ENCODE measurements at regions not wholly inside any gene's neighbourhood (a gene's known extent, or its start where the extent isn't known, plus 50 kb on each side); places are given as distances from the start of the nearest gene placed in this dataset.
"Not testable (repeated sequence)": the region's sequence is repeated elsewhere in the genome, so short reads cannot be mapped to it uniquely, and the experiment has no call there.

- DNase-seq (ENCODE audit: low read depth) = no peak
Measured at GRCh38 chr2:61623747-61624146, 85.6 kb upstream of the XPO1 start.

GRCh38 chr2:61620244-61621159, 82.3 kb upstream of the XPO1 start:
- DNase-seq (ENCODE audit: low read depth) = no peak

DNA sequence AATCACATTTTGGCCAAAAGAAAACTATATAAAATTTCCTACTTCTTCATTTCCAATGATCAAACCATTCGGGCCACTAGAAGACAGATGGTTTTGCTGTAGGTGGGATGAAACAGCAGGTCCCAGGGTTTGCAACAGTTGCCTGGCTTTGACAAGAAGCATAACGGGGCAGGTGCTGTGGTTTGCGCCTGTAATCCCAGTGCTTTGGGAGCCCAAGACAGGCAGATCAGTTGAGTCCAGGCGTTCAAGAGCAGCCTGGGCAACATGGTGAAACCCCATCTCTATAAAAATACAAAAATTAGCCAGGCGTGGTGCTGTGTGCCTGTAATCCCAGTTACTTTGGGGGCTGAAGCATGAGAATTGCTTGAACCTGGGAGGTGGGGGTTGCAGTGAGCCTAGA, 81.4 kb upstream of the XPO1 start:
- no peak for DNase-seq (ENCODE audit: low read depth)

DNA sequence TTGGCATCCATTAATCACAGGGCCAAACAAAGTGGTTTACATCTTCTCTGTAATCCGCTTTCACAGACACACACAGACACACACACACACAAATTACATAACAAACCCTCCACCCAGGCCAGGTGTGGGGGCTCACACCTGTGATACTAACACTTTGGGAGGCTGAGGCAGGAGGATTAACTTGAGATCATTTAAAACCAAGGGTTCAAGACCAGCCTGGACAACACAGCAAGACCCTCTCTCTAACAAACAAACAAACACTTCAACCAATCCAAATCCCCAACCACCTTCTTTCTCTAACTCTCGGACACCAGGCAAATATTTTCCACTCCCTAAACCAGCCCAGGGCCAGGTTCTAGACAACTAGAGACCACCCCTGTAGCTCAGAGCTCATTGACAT, 79.5 kb upstream of the XPO1 start:
- no peak for DNase-seq (ENCODE audit: low read depth)

DNA sequence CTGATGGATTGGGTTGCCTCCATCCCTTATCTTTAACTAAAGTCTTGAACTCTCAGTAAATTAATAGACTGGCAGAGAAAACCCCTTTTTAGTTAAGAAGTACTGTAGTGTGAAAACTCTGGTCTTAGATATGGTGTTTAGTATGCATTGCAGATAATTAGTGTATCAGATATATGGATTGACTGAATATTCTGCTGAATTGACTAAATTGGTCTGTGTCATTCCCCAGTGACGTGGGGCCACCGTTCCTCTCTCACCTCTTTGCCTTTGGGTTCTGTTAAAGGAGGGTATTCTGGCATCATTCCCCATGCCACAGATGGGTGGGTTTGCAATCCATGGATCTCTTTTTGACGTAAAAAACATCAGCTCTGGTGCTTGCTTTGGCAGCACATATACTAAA, 67.1 kb upstream of the XPO1 start:
- no peak for DNase-seq (ENCODE audit: low read depth)

DNA sequence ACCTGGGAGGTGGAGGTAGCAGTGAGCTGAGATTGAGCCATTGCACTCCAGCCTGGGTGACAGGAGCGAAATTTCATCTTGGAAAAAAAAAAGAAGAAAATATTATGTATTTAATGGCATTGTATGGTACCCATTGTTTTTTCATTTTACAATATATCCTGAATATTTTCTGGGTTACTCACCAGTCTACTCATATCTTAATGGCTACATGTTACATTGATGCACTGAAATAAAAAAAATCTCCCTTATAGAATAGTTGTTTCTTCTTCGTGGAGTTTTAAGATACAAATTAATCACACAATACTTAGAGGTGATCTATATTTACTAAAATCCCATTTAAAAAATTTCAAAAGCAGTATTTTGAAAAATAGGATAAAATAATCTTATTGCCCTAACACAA, 66.3 kb upstream of the XPO1 start:
- no peak for DNase-seq (ENCODE audit: low read depth)

GRCh38 chr2:61598515-61599156, 60.5 kb upstream of the XPO1 start:
- not testable (repeated sequence) for DNase-seq (ENCODE audit: low read depth)

DNA sequence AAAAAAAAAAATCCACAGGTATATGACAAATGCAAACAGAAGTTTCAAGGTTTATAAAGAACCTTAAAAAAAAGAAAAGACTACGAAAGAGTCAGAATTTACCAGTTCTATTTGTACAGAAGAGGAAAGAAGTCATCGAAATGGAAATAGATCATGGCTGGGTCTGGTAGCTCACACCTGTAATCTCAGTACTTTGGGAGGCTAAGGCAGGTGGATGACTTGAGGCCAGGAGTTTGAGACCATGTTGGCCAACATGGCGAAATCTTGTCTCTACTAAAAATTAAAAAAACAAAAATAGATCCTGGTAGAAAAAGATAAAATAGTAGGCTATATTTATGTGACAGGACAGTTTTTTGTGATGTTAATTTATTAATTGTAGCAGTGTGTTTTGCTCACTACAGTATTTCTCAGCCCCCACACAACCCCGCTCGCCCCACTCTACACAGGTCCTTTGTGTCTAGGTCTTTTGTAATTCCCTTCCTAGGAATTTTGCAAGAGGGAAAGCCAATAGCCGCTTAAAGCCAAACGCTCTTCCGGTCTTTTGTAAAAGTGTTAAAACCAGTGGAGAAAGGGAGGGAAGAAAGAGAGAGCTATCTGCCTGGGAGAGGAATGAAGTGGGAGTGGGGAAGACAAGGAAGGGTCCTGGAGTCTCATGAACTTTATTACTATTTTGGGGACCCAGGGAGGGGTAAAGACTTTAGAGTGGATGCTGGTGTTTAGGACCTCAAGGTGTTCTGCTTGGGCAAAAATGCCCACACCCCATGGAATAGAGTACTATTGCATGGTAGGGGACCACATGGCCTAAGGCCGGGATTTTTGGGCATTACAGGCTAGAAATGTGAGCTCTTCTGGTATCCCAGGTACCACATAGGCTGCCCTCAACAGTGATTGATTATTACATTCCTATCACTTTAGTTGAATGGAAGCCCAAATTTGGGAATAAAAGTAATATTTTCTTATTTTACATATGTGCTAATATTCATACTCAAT, 59.4 kb upstream of the XPO1 start:
- no peak for DNase-seq (ENCODE audit: low read depth)

DNA sequence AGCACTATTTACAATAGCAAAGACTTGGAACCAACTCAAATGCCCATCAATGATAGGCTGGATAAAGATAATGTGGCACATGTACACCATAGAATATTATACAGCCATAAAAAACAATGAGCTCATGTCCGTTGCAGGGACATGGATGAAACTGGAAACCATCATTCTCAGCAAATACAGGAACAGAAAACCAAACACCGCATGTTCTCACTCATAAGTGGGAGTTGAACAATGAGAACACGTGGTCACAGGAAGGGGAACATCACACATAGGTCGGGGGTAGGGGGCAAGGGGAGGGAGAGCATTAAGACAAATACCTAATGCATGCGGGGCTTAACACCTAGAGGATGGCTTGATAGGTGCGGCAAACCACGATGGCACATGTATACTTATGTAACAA, 56.0 kb upstream of the XPO1 start:
- not testable (repeated sequence) for DNase-seq (ENCODE audit: low read depth)

DNA sequence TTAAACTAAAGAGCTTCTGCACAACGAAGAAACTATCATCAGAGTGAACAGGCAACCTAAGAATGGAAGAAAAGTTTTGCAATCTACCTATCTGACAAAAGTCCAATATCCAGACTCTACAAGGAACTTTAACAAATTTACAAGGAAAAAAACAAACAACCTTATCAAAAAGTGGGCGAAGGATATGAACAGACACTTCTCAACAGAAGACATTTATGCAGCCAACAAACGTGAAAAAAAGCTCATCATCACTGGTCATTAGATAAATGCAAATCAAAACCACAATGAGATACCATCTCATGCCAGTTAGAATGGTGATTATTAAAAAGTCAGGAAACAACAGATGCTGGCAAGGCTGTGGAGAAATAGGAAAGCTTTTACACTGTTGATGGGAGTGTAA, 55.5 kb upstream of the XPO1 start:
- DNase-seq (ENCODE audit: low read depth) = not testable (repeated sequence)

- no peak for DNase-seq (ENCODE audit: low read depth)
Measured at GRCh38 chr2:61590214-61590613, 52.1 kb upstream of the XPO1 start.

GRCh38 chr2:61588566-61588965, 50.4 kb upstream of the XPO1 start:
- no peak for DNase-seq (ENCODE audit: low read depth)
